ENCODE measurements at regions not wholly inside any gene's neighbourhood (a gene's known extent, or its start where the extent isn't known, plus 50 kb on each side); places are given as distances from the start of the nearest gene placed in this dataset.

DNA sequence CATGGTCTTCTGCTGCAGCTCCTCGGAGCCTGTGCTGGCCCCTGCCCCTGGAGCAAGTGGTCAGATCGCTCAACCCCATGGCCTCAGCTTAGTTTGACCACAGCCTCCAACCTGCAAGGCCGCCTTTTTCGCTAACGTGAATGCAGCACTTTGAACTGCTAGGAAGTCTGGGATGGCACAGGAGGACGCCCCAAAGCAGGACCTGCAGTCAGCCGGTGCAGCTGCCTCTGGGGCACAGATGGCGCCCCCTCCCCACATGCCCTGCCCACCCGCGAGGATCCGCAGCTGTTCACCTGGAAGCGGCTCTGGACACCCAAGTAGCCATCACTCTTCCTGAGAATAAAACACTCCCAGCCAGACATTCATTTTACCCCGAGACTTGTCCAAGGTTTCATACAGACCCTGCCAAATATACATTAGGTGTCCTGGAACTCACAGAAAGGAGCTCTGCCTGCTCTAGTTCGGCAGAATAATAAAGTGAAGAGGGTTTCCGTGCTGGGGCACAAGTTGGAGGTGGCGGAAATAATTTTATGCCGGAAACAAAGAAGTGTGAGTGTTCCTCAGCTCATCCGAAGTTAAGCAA is 510.1 kb downstream of the EIPR1 start:
- TF ChIP-seq, protein P1, sequence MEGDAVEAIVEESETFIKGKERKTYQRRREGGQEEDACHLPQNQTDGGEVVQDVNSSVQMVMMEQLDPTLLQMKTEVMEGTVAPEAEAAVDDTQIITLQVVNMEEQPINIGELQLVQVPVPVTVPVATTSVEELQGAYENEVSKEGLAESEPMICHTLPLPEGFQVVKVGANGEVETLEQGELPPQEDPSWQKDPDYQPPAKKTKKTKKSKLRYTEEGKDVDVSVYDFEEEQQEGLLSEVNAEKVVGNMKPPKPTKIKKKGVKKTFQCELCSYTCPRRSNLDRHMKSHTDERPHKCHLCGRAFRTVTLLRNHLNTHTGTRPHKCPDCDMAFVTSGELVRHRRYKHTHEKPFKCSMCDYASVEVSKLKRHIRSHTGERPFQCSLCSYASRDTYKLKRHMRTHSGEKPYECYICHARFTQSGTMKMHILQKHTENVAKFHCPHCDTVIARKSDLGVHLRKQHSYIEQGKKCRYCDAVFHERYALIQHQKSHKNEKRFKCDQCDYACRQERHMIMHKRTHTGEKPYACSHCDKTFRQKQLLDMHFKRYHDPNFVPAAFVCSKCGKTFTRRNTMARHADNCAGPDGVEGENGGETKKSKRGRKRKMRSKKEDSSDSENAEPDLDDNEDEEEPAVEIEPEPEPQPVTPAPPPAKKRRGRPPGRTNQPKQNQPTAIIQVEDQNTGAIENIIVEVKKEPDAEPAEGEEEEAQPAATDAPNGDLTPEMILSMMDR (conservative IDR thresholded peaks at IDR 0.05; ENCODE audit: low read length), result no peak
- TF ChIP-seq EZH2phosphoT487 (IDR thresholded peaks at IDR 0.05; ENCODE audit: borderline replicate concordance, low read depth, low read length), result no peak
